HepG2 (cell line): ENCODE measurements at regions not wholly inside any gene's neighbourhood (a gene's known extent, or its start where the extent isn't known, plus 50 kb on each side); places are given as distances from the start of the nearest gene placed in this dataset.

Source experiments
- ATAC-seq: fragments of 200-7000 bp; cut with Tn5 transposase; 3 replicates; pipeline ENCODE4 v1.9.1; 2020; ENCODE audit warnings: mild to moderate bottlenecking, moderate library complexity
- BruUV-seq: library from RNA; stranded (reverse); fragments of 400-500 nt; replicated peaks from 2 replicates; lab custom pipeline; 2021; lab: Mats Ljungman, UMichigan
- CTCF ChIA-PET: fragments of 300-600 bp; formaldehyde crosslinking; extraction: SDS; loops from one replicate; lab custom pipeline; 2021; ENCODE audit warnings: low total read pairs, inconsistent platforms, low intra/inter-chr PET ratio; lab: Yijun Ruan, JAX
- POLR2A ChIA-PET: fragments of 350-600 bp; sonication (Branson Sonifier 250); formaldehyde crosslinking; loops from one replicate; lab custom pipeline; 2020; ENCODE audit warnings: antibody characterized with exemption, inconsistent platforms; lab: Yijun Ruan, JAX
- DNase-seq: peaks from one replicate; pipeline ENCODE4 v3.0.0-alpha.2; 2015; ENCODE audit warnings: low spot score
- FAIRE-seq: peaks from 3 replicates; lab custom pipeline; 2011; peaks lifted over from hg19 to GRCh38; lab: Jason Lieb, UNC
- H2AFZ ChIP-seq: one replicate; pipeline ENCODE4 v1.6.1; 2011; ENCODE audit warnings: low read length, inconsistent platforms
- H3K27ac ChIP-seq: fragments of 300-600 bp; 3 replicates; pipeline ENCODE4 v1.8.0; 2011; ENCODE audit warnings: mixed run types, mild to moderate bottlenecking, mixed read lengths, low read length, inconsistent platforms; ENCODE audit not compliant: insufficient read depth; ENCODE audit errors: extremely low read length
- H3K27me3 ChIP-seq, 2 experiments: fragments of 200-600 bp in 1 of 2; 2 replicates in 1 of 2; 3 replicates in 1 of 2; pipeline versions ENCODE4 v1.6.0 to v1.8.0; 2011; ENCODE audit warnings: low read length in 2 of 2, mild to moderate bottlenecking in 2 of 2, moderate library complexity in 2 of 2, inconsistent platforms in 1 of 2; ENCODE audit not compliant: insufficient read depth in 2 of 2, control insufficient read depth in 1 of 2
- H3K36me3 ChIP-seq, 2 experiments: fragments of 200-600 bp in 1 of 2; replicated peaks in 1 of 2; 2 replicates in 1 of 2; 3 replicates in 1 of 2; pipeline versions ENCODE4 v1.5.1 to v1.8.0; 2011; ENCODE audit warnings: low read length in 2 of 2, inconsistent platforms in 1 of 2; ENCODE audit not compliant: insufficient read depth in 2 of 2, control insufficient read depth in 1 of 2
- H3K4me1 ChIP-seq: 2 replicates; pipeline ENCODE4 v1.5.1; 2012; ENCODE audit warnings: low read length, inconsistent platforms; ENCODE audit not compliant: insufficient read depth
- H3K4me2 ChIP-seq: 2 replicates; pipeline ENCODE4 v1.6.0; 2011; ENCODE audit warnings: low read depth, low read length, inconsistent platforms
- H3K4me3 ChIP-seq, 3 experiments: fragments of 200-600 bp in 1 of 3; sonication (generic), shearing (Covaris generic) in 1 of 3; replicated peaks in 1 of 3; 2 replicates each; pipeline ENCODE4 v1.5.1; 2011 to 2016; ENCODE audit warnings: low read length in 3 of 3, inconsistent platforms in 2 of 3, low read depth in 2 of 3, mild to moderate bottlenecking in 2 of 3, control low read depth in 1 of 3, mixed read lengths in 1 of 3; ENCODE audit not compliant: insufficient read depth in 1 of 3
- H3K79me2 ChIP-seq: one replicate; pipeline ENCODE4 v1.6.1; 2011; ENCODE audit warnings: low read length, inconsistent platforms; ENCODE audit not compliant: insufficient read depth
- H3K9ac ChIP-seq: 2 replicates; pipeline ENCODE4 v1.6.0; 2011; ENCODE audit warnings: mild to moderate bottlenecking, low read depth, low read length, inconsistent platforms; ENCODE audit not compliant: insufficient read depth
- H3K9me3 ChIP-seq: 2 replicates; pipeline ENCODE4 v1.5.1; 2012; ENCODE audit warnings: mild to moderate bottlenecking, low read length
- H4K20me1 ChIP-seq: 2 replicates; pipeline ENCODE4 v1.6.0; 2011; ENCODE audit warnings: inconsistent platforms, mild to moderate bottlenecking, low read length, moderate library complexity; ENCODE audit not compliant: insufficient read depth
- HMGXB4 ChIP-seq, 2 experiments: sonication (generic) in 1 of 2; formaldehyde crosslinking in 1 of 2; IDR thresholded peaks; 2 replicates each; pipeline versions ENCODE4 v1.4.0 to v1.6.1; 2018 to 2020; ENCODE audit warnings: missing genetic modification reagents in 2 of 2, borderline replicate concordance in 1 of 2, low read depth in 1 of 2, mild to moderate bottlenecking in 1 of 2, missing biosample characterization in 1 of 2
- NR1H2 ChIP-seq: sonication (generic); formaldehyde crosslinking; IDR thresholded peaks from 2 replicates; pipeline ENCODE4 v1.8.1; 2022; ENCODE audit warnings: low read depth, missing genetic modification reagents, borderline replicate concordance
- SNAPC2 ChIP-seq: sonication (generic); formaldehyde crosslinking; IDR thresholded peaks from 2 replicates; pipeline ENCODE4 v1.8.1; 2022; ENCODE audit warnings: mild to moderate bottlenecking, missing genetic modification reagents
- SP140L ChIP-seq: sonication (generic); formaldehyde crosslinking; IDR thresholded peaks from 2 replicates; pipeline ENCODE4 v1.4.0; 2020; ENCODE audit warnings: missing genetic modification reagents, borderline replicate concordance
- U2AF2 ChIP-seq: fragments of 200-400 bp; formaldehyde crosslinking; IDR thresholded peaks from 2 replicates; pipeline ENCODE4 v1.6.1; 2017; ENCODE audit warnings: low read depth, mild to moderate bottlenecking, low read length
- ZNF142 ChIP-seq: sonication (generic); formaldehyde crosslinking; IDR thresholded peaks from 2 replicates; pipeline ENCODE4 v1.4.0; 2020; ENCODE audit warnings: missing genetic modification reagents
- WGBS: methylation state at CpG from one replicate; pipeline ENCODE4 v1.1.6; 2017; ENCODE audit warnings: low lambda C conversion rate; 5-methylcytosine and 5-hydroxymethylcytosine counted together
- in situ Hi-C: cut with HindIII; loops from 2 replicates; pipeline ENCODE4 v1.10.0; 2017; ENCODE audit warnings: low pct_unique_long_range_greater_than_20kb; ENCODE audit not compliant: extremely low pct_ligation_motif_present
- intact Hi-C: fragments of 100-400 bp; cut with micrococcal nuclease; formaldehyde crosslinking; loops from one replicate; pipeline ENCODE4 v1.10.0; 2022; ENCODE audit not compliant: unreplicated experiment
- TF ChIP-seq, protein P1 (sequence below): sonication (generic); formaldehyde crosslinking; IDR thresholded peaks from 2 replicates; pipeline ENCODE4 v1.4.0; 2020; ENCODE audit warnings: missing genetic modification reagents

DNA sequence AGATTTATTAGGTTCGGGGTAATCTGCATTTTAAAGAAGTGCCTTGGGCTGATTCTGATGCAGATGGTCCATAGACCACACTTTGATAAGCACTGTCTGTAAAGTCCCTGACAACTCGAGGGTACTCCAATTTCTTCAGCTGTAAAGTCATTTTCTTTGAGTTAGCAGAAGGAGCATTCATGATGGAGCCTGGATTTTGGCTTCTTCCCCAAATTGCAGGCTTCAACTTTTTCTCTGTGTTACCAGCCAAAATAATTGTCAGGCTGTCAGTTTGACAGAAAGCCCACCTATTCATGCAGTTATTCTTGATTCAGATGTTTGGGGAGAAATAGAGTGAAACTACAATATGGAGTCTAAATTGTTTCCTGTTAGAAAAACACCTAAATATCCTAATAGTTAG is 66.0 kb downstream of the RPL37A start:
- no peaks in the 10 kb centered on the region for H3K9me3 ChIP-seq
- CTCF ChIA-PET = no interaction called here
- ATAC-seq = no peak
- H3K36me3 ChIP-seq = no peaks in the 10 kb centered on the region
- no peak overlapping the region for H3K27ac ChIP-seq
- H4K20me1 ChIP-seq = no peaks in the 10 kb centered on the region
- H3K4me2 ChIP-seq = no peak overlapping the region
- WGBS = 24% methylated on average over 2 of the region's 2 CpGs
- no peaks in the 10 kb centered on the region for H3K79me2 ChIP-seq
- in situ Hi-C loops (no loop called here), intact Hi-C loops (no loop called here)
- DNase-seq = no peak
- BruUV-seq = no TSS peak
- no peak overlapping the region for H3K9ac ChIP-seq
- TF ChIP-seq SNAPC2 (CRISPR knock-in tag) (no peak), HMGXB4 (CRISPR knock-in tag; IDR thresholded peaks at IDR 0.05; ENCODE audit: borderline replicate concordance in 1 of 2, low read depth in 1 of 2) (no peak), NR1H2 (no peak)
- TF ChIP-seq, protein P1, sequence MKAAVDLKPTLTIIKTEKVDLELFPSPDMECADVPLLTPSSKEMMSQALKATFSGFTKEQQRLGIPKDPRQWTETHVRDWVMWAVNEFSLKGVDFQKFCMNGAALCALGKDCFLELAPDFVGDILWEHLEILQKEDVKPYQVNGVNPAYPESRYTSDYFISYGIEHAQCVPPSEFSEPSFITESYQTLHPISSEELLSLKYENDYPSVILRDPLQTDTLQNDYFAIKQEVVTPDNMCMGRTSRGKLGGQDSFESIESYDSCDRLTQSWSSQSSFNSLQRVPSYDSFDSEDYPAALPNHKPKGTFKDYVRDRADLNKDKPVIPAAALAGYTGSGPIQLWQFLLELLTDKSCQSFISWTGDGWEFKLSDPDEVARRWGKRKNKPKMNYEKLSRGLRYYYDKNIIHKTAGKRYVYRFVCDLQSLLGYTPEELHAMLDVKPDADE (CRISPR knock-in tag) = 0 out of 2 replicates have a peak, but pooled peaks have one; percentile 15
- H3K4me3 ChIP-seq = no peak overlapping the region
- POLR2A ChIA-PET = no interaction called here
- no peak overlapping the region for H2AFZ ChIP-seq
- peaks cover 58% of the 10 kb centered on the region for H3K4me1 ChIP-seq
- FAIRE-seq = no peak
- H3K27me3 ChIP-seq = no peaks in the 10 kb centered on the region; a peak in 1 of 5 replicates

- no peak overlapping the region for H3K9ac ChIP-seq
- 0 out of 2 replicates have a peak overlapping the region, but pooled peaks have one; percentile 32 for H3K4me2 ChIP-seq
- intact Hi-C loops = no loop called here
- H4K20me1 ChIP-seq = no peaks in the 10 kb centered on the region
- 28% methylated on average over 7 of the region's 7 CpGs for WGBS
- FAIRE-seq (no peak), DNase-seq (peak; percentile 59), ATAC-seq (peak; percentile 87)
- in situ Hi-C loops = no loop called here
- ChIA-PET POLR2A (interaction anchor here (1.4 kb wide), 1 partner anchor 67 kb away, joined by 8 read pairs; the partner anchor contains the start of gene RPL37A), CTCF (no interaction called here)
- BruUV-seq = no TSS peak
- H3K4me1 ChIP-seq = peaks cover 72% of the 10 kb centered on the region
- peak overlapping the region; percentile 11 for H3K27ac ChIP-seq
- no peaks in the 10 kb centered on the region for H3K79me2 ChIP-seq
- no peak overlapping the region for H2AFZ ChIP-seq
- no peaks in the 10 kb centered on the region for H3K27me3 ChIP-seq
- no peak overlapping the region for H3K4me3 ChIP-seq
- no peaks in the 10 kb centered on the region for H3K9me3 ChIP-seq
- no peaks in the 10 kb centered on the region for H3K36me3 ChIP-seq
- TF ChIP-seq SP140L (CRISPR knock-in tag) (no peak), U2AF2 (no peak), ZNF142 (CRISPR knock-in tag) (no peak)
Measured at GRCh38 chr2:216565956-216566355, 67.3 kb upstream of the IGFBP2 start.
